ENCODE measurements at regions not wholly inside any gene's neighbourhood (a gene's known extent, or its start where the extent isn't known, plus 50 kb on each side); places are given as distances from the start of the nearest gene placed in this dataset.

GRCh38 chr3:168828014-168828413 is 732.3 kb upstream of the GOLIM4 start:
- H3K27me3 Mint-ChIP-seq (ENCODE audit: low read depth): no peaks in the 10 kb centered on the region
- H3K36me3 Mint-ChIP-seq (ENCODE audit: low read depth): peaks cover 4% of the 10 kb centered on the region
- H3K27ac Mint-ChIP-seq: no peak overlapping the region
- peaks cover 7% of the 10 kb centered on the region for H3K4me1 Mint-ChIP-seq
- no peak overlapping the region for H3K4me3 Mint-ChIP-seq
- no peak for TF ChIP-seq CTCF (IDR thresholded peaks at IDR 0.05; ENCODE audit: unreplicated experiment in 3 of 3)
- no peaks in the 10 kb centered on the region for H3K9me3 Mint-ChIP-seq

DNA sequence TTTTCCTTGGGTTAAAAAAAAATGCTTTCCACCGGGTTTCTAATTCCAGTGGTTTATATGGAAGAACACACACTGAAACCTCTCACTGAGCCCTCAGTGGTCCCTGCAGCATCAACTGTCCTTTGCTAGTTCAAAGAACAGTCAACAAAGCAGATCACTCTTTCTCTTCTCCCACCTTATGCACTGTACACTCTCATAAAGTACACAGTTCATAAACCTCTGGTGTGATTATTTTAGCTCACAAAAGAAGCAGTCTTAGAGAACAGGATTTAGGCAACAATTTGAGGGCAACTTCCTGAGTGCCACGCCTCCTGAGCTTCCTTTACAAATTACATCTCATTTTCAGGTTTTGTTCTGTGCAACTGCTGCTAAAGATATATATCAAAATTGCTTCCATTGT is 728.4 kb upstream of the GOLIM4 start:
- Mint-ChIP-seq H3K4me3 (no peak overlapping the region), H3K36me3 (ENCODE audit: low read depth) (no peaks in the 10 kb centered on the region), H3K27ac (peak overlapping the region in 1 of 3 experiments; percentile 17), H3K27me3 (ENCODE audit: low read depth) (no peaks in the 10 kb centered on the region), H3K4me1 (peaks cover 7% of the 10 kb centered on the region), H3K9me3 (no peaks in the 10 kb centered on the region)
- TF ChIP-seq CTCF (IDR thresholded peaks at IDR 0.05; ENCODE audit: unreplicated experiment in 3 of 3): no peak

DNA sequence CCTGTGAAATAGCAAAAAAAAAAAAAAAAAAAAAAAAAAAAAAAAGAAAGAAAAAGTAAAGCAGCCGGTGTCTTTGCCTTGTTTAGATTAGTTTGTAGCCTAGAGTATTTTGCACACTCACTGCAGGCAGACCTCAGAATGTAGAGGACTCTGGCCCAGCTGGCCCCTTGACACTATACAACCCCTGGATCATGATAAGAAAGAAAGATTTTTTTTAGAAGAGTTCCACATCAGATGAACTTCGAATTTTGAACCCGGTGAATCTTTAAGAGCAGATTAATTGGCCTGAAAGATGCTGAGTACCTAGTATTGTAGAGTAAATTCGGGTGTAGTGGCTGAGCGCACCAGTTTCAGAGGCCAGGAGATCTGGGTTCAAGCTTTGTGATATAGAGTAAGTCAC is 727.7 kb upstream of the GOLIM4 start:
- Mint-ChIP-seq H3K4me1 (peaks cover 7% of the 10 kb centered on the region), H3K4me3 (no peak overlapping the region), H3K27ac (no peak overlapping the region), H3K27me3 (ENCODE audit: low read depth) (no peaks in the 10 kb centered on the region), H3K36me3 (ENCODE audit: low read depth) (no peaks in the 10 kb centered on the region), H3K9me3 (no peaks in the 10 kb centered on the region)
- no peak for TF ChIP-seq CTCF (IDR thresholded peaks at IDR 0.05; ENCODE audit: unreplicated experiment in 3 of 3)

- Mint-ChIP-seq H3K4me3 (no peak overlapping the region), H3K27ac (no peak overlapping the region), H3K36me3 (ENCODE audit: low read depth) (no peaks in the 10 kb centered on the region), H3K9me3 (no peaks in the 10 kb centered on the region), H3K4me1 (peaks cover 13% of the 10 kb centered on the region), H3K27me3 (ENCODE audit: low read depth) (no peaks in the 10 kb centered on the region)
- TF ChIP-seq CTCF (IDR thresholded peaks at IDR 0.05; ENCODE audit: unreplicated experiment in 3 of 3): no peak
These were observed 725.2 kb upstream of the GOLIM4 start for GRCh38 chr3:168820810-168821415.

GRCh38 chr3:168817177-168817576 is 721.5 kb upstream of the GOLIM4 start:
- H3K27ac Mint-ChIP-seq: no peak overlapping the region
- H3K27me3 Mint-ChIP-seq (ENCODE audit: low read depth): no peaks in the 10 kb centered on the region
- TF ChIP-seq CTCF (IDR thresholded peaks at IDR 0.05; ENCODE audit: unreplicated experiment in 3 of 3): no peak
- peaks cover 23% of the 10 kb centered on the region for H3K4me1 Mint-ChIP-seq
- H3K36me3 Mint-ChIP-seq (ENCODE audit: low read depth): no peaks in the 10 kb centered on the region
- no peaks in the 10 kb centered on the region for H3K9me3 Mint-ChIP-seq
- H3K4me3 Mint-ChIP-seq: no peak overlapping the region

- no peaks in the 10 kb centered on the region for H3K27me3 Mint-ChIP-seq (ENCODE audit: low read depth)
- H3K4me1 Mint-ChIP-seq: peaks cover 23% of the 10 kb centered on the region
- H3K9me3 Mint-ChIP-seq: no peaks in the 10 kb centered on the region
- H3K4me3 Mint-ChIP-seq: no peak overlapping the region
- no peak for TF ChIP-seq CTCF (IDR thresholded peaks at IDR 0.05; ENCODE audit: unreplicated experiment in 3 of 3)
- no peaks in the 10 kb centered on the region for H3K36me3 Mint-ChIP-seq (ENCODE audit: low read depth)
- H3K27ac Mint-ChIP-seq: no peak overlapping the region
These were observed 720.2 kb upstream of the GOLIM4 start for GRCh38 chr3:168815946-168816345.

Measured in nephron (organoid).